ENCODE measurements at regions not wholly inside any gene's neighbourhood (a gene's known extent, or its start where the extent isn't known, plus 50 kb on each side); places are given as distances from the start of the nearest gene placed in this dataset.

DNA sequence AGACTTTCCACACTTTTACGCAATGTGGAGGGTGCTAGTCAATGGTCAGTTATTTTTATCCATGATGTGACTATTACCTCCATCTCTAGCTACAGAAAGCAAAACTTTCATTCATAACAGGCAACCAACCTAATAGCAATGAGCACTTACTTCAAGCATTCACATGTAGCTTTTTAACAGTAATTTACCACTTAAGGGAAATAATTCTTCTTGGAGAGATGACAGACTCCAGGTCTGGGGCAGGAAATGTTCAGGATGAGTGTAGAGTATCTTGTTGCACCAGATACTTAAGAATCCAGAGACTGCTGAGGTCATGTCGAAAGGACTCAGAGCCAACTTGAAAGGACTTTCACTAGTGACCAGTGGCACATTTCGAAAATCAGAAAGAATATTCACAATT lies 347.6 kb downstream of the CHRM3 start:
- TF ChIP-seq, protein P1, sequence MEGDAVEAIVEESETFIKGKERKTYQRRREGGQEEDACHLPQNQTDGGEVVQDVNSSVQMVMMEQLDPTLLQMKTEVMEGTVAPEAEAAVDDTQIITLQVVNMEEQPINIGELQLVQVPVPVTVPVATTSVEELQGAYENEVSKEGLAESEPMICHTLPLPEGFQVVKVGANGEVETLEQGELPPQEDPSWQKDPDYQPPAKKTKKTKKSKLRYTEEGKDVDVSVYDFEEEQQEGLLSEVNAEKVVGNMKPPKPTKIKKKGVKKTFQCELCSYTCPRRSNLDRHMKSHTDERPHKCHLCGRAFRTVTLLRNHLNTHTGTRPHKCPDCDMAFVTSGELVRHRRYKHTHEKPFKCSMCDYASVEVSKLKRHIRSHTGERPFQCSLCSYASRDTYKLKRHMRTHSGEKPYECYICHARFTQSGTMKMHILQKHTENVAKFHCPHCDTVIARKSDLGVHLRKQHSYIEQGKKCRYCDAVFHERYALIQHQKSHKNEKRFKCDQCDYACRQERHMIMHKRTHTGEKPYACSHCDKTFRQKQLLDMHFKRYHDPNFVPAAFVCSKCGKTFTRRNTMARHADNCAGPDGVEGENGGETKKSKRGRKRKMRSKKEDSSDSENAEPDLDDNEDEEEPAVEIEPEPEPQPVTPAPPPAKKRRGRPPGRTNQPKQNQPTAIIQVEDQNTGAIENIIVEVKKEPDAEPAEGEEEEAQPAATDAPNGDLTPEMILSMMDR (IDR thresholded peaks at IDR 0.05; ENCODE audit: unreplicated experiment), result no peak
- intact Hi-C loops (cut with micrococcal nuclease; ENCODE audit: unreplicated experiment), result no loop called here
- DNase-seq, result no peak
- CTCF ChIA-PET, result no interaction called here
- no peaks in the 10 kb centered on the region for H3K9me3 Mint-ChIP-seq (ENCODE audit: low read depth, unreplicated experiment)
- no peaks in the 10 kb centered on the region for H3K4me1 Mint-ChIP-seq (ENCODE audit: low read depth, unreplicated experiment)
- no TSS peak for BruUV-seq (replicated peaks)
- H3K27me3 Mint-ChIP-seq (ENCODE audit: unreplicated experiment), result peaks cover 16% of the 10 kb centered on the region
- H3K27ac Mint-ChIP-seq (ENCODE audit: unreplicated experiment), result no peak overlapping the region
- H3K4me3 Mint-ChIP-seq (ENCODE audit: low read depth, unreplicated experiment), result no peak overlapping the region
- H3K36me3 Mint-ChIP-seq (ENCODE audit: insufficient read depth, unreplicated experiment), result no peaks in the 10 kb centered on the region

DNA sequence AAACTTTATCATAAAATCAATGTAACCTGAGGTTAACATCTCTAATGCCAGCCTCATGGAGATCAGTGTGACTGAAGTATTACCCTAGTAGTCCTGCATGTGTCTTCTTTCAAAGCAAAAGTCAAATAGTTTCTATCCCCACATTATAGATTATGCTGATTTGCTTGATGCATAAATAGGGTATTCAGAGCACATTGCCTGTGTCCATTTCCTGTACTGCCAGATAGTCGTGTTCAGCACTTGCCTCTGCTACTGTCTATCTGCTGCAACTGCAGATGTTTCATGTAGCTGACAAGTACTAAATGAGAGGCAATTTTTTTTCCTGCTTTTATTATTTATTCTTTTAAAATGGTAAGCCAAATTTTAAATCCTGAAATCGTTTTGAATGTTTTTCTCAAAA lies 348.7 kb downstream of the CHRM3 start:
- TF ChIP-seq, protein P1 (IDR thresholded peaks at IDR 0.05; ENCODE audit: unreplicated experiment), result no peak
- intact Hi-C loops (cut with micrococcal nuclease; ENCODE audit: unreplicated experiment), result no loop called here
- no TSS peak for BruUV-seq (replicated peaks)
- Mint-ChIP-seq H3K4me3 (ENCODE audit: low read depth, unreplicated experiment) (no peak overlapping the region), H3K9me3 (ENCODE audit: low read depth, unreplicated experiment) (no peaks in the 10 kb centered on the region), H3K4me1 (ENCODE audit: low read depth, unreplicated experiment) (no peaks in the 10 kb centered on the region), H3K36me3 (ENCODE audit: insufficient read depth, unreplicated experiment) (no peaks in the 10 kb centered on the region), H3K27me3 (ENCODE audit: unreplicated experiment) (peaks cover 16% of the 10 kb centered on the region), H3K27ac (ENCODE audit: unreplicated experiment) (no peak overlapping the region)
- no peak for DNase-seq
- CTCF ChIA-PET, result no interaction called here

DNA sequence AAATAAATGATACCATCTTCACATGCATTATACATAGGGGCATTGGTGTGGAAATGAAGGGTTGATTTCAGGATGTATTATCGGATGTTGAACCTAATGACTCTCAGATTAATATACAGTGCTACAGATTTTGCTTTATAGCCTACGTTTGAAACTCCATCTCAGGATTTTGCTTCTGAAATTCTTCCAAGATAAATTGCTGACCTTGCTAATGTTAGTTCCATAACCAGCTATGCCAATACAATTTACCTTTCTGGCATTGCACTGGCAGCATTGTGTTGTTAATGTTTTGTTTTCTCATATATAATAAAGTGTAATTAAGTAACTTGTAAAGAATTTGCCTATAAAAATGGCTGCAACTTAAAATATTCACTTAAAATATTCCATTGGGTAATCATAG lies 350.1 kb downstream of the CHRM3 start:
- no peaks in the 10 kb centered on the region for H3K9me3 Mint-ChIP-seq (ENCODE audit: low read depth, unreplicated experiment)
- no TSS peak for BruUV-seq (replicated peaks)
- CTCF ChIA-PET, result no interaction called here

DNA sequence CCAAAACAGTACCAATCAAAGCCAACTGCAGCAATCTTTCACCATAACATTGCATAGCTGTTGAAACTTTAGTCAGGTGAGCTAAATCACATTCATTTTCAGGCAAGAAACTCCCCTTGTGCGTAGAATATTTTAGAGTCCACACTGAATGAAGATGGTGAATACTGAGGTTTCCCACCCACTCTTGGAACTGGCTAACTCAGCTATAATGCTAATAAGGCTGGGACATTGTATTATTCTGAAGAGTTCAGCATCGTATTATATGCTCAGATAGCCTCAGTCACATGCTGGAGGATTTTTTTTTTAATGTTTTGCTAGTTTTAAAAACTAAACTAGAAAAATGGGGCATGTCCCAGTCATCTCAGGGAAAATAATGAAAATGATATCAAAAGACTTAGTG lies 352.3 kb upstream of the FMN2 start:
- intact Hi-C loops (cut with micrococcal nuclease; ENCODE audit: unreplicated experiment), result no loop called here
- Mint-ChIP-seq H3K27ac (ENCODE audit: unreplicated experiment) (no peak overlapping the region), H3K4me3 (ENCODE audit: low read depth, unreplicated experiment) (no peak overlapping the region), H3K9me3 (ENCODE audit: low read depth, unreplicated experiment) (no peaks in the 10 kb centered on the region), H3K4me1 (ENCODE audit: low read depth, unreplicated experiment) (no peaks in the 10 kb centered on the region), H3K27me3 (ENCODE audit: unreplicated experiment) (peaks cover 16% of the 10 kb centered on the region), H3K36me3 (ENCODE audit: insufficient read depth, unreplicated experiment) (no peaks in the 10 kb centered on the region)
- no TSS peak for BruUV-seq (replicated peaks)
- TF ChIP-seq, protein P1 (IDR thresholded peaks at IDR 0.05; ENCODE audit: unreplicated experiment), result no peak
- no peak for DNase-seq
- CTCF ChIA-PET, result no interaction called here

More for the DNA sequence above, 350.1 kb downstream of the CHRM3 start:
- Mint-ChIP-seq H3K27me3 (ENCODE audit: unreplicated experiment) (peaks cover 16% of the 10 kb centered on the region), H3K4me1 (ENCODE audit: low read depth, unreplicated experiment) (no peaks in the 10 kb centered on the region), H3K4me3 (ENCODE audit: low read depth, unreplicated experiment) (no peak overlapping the region), H3K36me3 (ENCODE audit: insufficient read depth, unreplicated experiment) (no peaks in the 10 kb centered on the region), H3K27ac (ENCODE audit: unreplicated experiment) (no peak overlapping the region)
- intact Hi-C loops (cut with micrococcal nuclease; ENCODE audit: unreplicated experiment), result no loop called here
- TF ChIP-seq, protein P1 (IDR thresholded peaks at IDR 0.05; ENCODE audit: unreplicated experiment), result no peak
- no peak for DNase-seq

DNA sequence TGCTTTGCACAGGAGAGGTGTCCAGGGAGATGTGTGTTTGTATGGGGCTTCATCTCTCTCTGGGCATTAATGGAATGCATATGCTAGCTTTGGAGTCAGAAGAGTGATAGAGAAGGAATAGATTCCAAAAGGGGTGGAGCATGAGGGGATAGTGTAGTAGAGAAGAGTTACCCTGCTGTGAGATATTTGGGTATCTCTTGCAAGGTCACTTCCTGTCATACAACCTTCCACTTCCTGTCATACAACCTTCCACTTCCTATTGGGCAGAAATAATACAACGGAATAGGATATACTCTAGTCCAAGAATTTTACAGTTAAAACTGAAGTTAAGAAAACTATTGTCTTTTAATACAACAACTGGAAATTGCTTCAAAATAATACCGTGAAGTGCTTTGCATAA lies 351.8 kb upstream of the FMN2 start:
- TF ChIP-seq, protein P1 (IDR thresholded peaks at IDR 0.05; ENCODE audit: unreplicated experiment), result no peak
- no peak overlapping the region for H3K27ac Mint-ChIP-seq (ENCODE audit: unreplicated experiment)
- intact Hi-C loops (cut with micrococcal nuclease; ENCODE audit: unreplicated experiment), result no loop called here
- no peaks in the 10 kb centered on the region for H3K4me1 Mint-ChIP-seq (ENCODE audit: low read depth, unreplicated experiment)
- no peak overlapping the region for H3K4me3 Mint-ChIP-seq (ENCODE audit: low read depth, unreplicated experiment)
- DNase-seq, result no peak
- BruUV-seq (replicated peaks), result no TSS peak
- no peaks in the 10 kb centered on the region for H3K36me3 Mint-ChIP-seq (ENCODE audit: insufficient read depth, unreplicated experiment)
- H3K27me3 Mint-ChIP-seq (ENCODE audit: unreplicated experiment), result peaks cover 16% of the 10 kb centered on the region
- CTCF ChIA-PET, result no interaction called here
- H3K9me3 Mint-ChIP-seq (ENCODE audit: low read depth, unreplicated experiment), result peaks cover 3% of the 10 kb centered on the region
